ENCODE measurements at regions not wholly inside any gene's neighbourhood (a gene's known extent, or its start where the extent isn't known, plus 50 kb on each side); places are given as distances from the start of the nearest gene placed in this dataset.

GRCh38 chr16:64094181-64094965, 1027.5 kb downstream of the CDH11 start:
- TF ChIP-seq CTCF (IDR thresholded peaks at IDR 0.05) (no peak), POLR2A (IDR thresholded peaks at IDR 0.05) (no peak)

All from testis (tissue), 2 donors.